HepG2 (cell line): ENCODE measurements at regions not wholly inside any gene's neighbourhood (a gene's known extent, or its start where the extent isn't known, plus 50 kb on each side); places are given as distances from the start of the nearest gene placed in this dataset.

Experiments used
- CBFB ChIP-seq: sonication (generic); formaldehyde crosslinking; IDR thresholded peaks from 2 replicates; pipeline ENCODE4 v1.4.0; 2020; ENCODE audit warnings: missing genetic modification reagents
- HNRNPL ChIP-seq: fragments of 200-400 bp; formaldehyde crosslinking; IDR thresholded peaks from 2 replicates; pipeline ENCODE4 v1.6.1; 2017; ENCODE audit warnings: mild to moderate bottlenecking, low read depth, low read length
- KDM3A ChIP-seq: IDR thresholded peaks from 2 replicates; pipeline ENCODE4 v1.6.1; 2018; ENCODE audit warnings: low read depth, missing compliant biosample characterization
- KLF9 ChIP-seq: IDR thresholded peaks from 2 replicates; pipeline ENCODE4 v1.6.1; 2016; ENCODE audit warnings: low read depth
- NFRKB ChIP-seq: fragments of 450-650 bp; IDR thresholded peaks from 2 replicates; pipeline ENCODE4 v1.6.1; 2017
- TERF1 ChIP-seq: sonication (generic); formaldehyde crosslinking; IDR thresholded peaks from 2 replicates; pipeline ENCODE4 v1.8.0; 2022; ENCODE audit warnings: mild to moderate bottlenecking, missing genetic modification reagents, moderate library complexity
- ZBTB20 ChIP-seq: sonication (generic); formaldehyde crosslinking; IDR thresholded peaks from 2 replicates; pipeline ENCODE4 v1.8.1; 2023; ENCODE audit warnings: missing genetic modification reagents, low read depth, mild to moderate bottlenecking, borderline replicate concordance
- TF ChIP-seq, protein P1 (sequence below): sonication (generic); formaldehyde crosslinking; IDR thresholded peaks from 2 replicates; pipeline ENCODE4 v1.4.0; 2020; ENCODE audit warnings: missing genetic modification reagents, borderline replicate concordance
- TF ChIP-seq, protein P2 (sequence below): sonication (generic); formaldehyde crosslinking; IDR thresholded peaks from 2 replicates; pipeline ENCODE4 v1.9.0; 2022; ENCODE audit warnings: low read depth, missing genetic modification reagents

GRCh38 chr2:145807968-145808367, 1288.0 kb upstream of the ZEB2 start (continued):
- TF ChIP-seq, protein P1, sequence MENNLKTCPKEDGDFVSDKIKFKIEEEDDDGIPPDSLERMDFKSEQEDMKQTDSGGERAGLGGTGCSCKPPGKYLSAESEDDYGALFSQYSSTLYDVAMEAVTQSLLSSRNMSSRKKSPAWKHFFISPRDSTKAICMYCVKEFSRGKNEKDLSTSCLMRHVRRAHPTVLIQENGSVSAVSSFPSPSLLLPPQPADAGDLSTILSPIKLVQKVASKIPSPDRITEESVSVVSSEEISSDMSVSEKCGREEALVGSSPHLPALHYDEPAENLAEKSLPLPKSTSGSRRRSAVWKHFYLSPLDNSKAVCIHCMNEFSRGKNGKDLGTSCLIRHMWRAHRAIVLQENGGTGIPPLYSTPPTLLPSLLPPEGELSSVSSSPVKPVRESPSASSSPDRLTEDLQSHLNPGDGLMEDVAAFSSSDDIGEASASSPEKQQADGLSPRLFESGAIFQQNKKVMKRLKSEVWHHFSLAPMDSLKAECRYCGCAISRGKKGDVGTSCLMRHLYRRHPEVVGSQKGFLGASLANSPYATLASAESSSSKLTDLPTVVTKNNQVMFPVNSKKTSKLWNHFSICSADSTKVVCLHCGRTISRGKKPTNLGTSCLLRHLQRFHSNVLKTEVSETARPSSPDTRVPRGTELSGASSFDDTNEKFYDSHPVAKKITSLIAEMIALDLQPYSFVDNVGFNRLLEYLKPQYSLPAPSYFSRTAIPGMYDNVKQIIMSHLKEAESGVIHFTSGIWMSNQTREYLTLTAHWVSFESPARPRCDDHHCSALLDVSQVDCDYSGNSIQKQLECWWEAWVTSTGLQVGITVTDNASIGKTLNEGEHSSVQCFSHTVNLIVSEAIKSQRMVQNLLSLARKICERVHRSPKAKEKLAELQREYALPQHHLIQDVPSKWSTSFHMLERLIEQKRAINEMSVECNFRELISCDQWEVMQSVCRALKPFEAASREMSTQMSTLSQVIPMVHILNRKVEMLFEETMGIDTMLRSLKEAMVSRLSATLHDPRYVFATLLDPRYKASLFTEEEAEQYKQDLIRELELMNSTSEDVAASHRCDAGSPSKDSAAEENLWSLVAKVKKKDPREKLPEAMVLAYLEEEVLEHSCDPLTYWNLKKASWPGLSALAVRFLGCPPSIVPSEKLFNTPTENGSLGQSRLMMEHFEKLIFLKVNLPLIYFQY, result no peak
- TF ChIP-seq TERF1 (CRISPR knock-in tag), result no peak
- TF ChIP-seq KDM3A, result no peak
- TF ChIP-seq, protein P2, sequence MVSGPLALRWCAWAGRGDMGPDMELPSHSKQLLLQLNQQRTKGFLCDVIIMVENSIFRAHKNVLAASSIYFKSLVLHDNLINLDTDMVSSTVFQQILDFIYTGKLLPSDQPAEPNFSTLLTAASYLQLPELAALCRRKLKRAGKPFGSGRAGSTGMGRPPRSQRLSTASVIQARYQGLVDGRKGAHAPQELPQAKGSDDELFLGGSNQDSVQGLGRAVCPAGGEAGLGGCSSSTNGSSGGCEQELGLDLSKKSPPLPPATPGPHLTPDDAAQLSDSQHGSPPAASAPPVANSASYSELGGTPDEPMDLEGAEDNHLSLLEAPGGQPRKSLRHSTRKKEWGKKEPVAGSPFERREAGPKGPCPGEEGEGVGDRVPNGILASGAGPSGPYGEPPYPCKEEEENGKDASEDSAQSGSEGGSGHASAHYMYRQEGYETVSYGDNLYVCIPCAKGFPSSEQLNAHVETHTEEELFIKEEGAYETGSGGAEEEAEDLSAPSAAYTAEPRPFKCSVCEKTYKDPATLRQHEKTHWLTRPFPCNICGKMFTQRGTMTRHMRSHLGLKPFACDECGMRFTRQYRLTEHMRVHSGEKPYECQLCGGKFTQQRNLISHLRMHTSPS (CRISPR knock-in tag), result no peak
- TF ChIP-seq ZBTB20 (CRISPR knock-in tag), result no peak
- no peak for TF ChIP-seq CBFB
- no peak for TF ChIP-seq KLF9
- TF ChIP-seq NFRKB, result no peak
- TF ChIP-seq HNRNPL, result no peak
- TF ChIP-seq, all 625 proteins: peak for 0
